ENCODE measurements at regions not wholly inside any gene's neighbourhood (a gene's known extent, or its start where the extent isn't known, plus 50 kb on each side); places are given as distances from the start of the nearest gene placed in this dataset.

- Histone ChIP-seq H3K4me1 (ENCODE audit: control insufficient read depth in 1 of 2, insufficient read depth in 2 of 2, low read length in 2 of 2) (no peaks in the 10 kb centered on the region), H3K27me3 (ENCODE audit: insufficient read depth, low read length) (peaks cover 64% of the 10 kb centered on the region), H4K20me1 (ENCODE audit: insufficient read depth) (no peaks in the 10 kb centered on the region), H3K9me3 (ENCODE audit: control insufficient read depth in 1 of 2, insufficient read depth in 1 of 2, low read depth in 1 of 2, low read length in 2 of 2) (no peaks in the 10 kb centered on the region), H3K27ac (ENCODE audit: low read depth, low read length) (no peak overlapping the region), H2AFZ (ENCODE audit: low read depth, low read length, poor library complexity, severe bottlenecking) (no peak overlapping the region), H3K9me2 (ENCODE audit: insufficient read depth) (no peaks in the 10 kb centered on the region), H3K36me3 (ENCODE audit: control insufficient read depth in 1 of 2, insufficient read depth in 2 of 2, low read length in 2 of 2) (no peaks in the 10 kb centered on the region), H3K4me2 (ENCODE audit: low read length) (no peak overlapping the region), H3K9ac (ENCODE audit: low read length) (no peak overlapping the region), H3K4me3 (replicated peaks in 1 of 2; ENCODE audit: low read depth in 1 of 2, low read length in 2 of 2) (no peak overlapping the region), H3K79me2 (ENCODE audit: insufficient read depth, low read length) (no peaks in the 10 kb centered on the region)
- ChIA-PET CTCF (no interaction called here), RAD21 (ENCODE audit: low non-redundant PET in 1 of 2, low total read pairs in 2 of 2, uncharacterized antibody in 2 of 2, unreplicated experiment in 2 of 2) (no interaction called here), POLR2A (no interaction called here)
- TF ChIP-seq SP1 (IDR thresholded peaks at IDR 0.05; ENCODE audit: low read depth) (no peak), MAX (IDR thresholded peaks at IDR 0.05) (no peak), ATF3 (IDR thresholded peaks at IDR 0.05) (no peak), FOSL1 (IDR thresholded peaks at IDR 0.05; ENCODE audit: low read depth) (no peak), ZBTB33 (IDR thresholded peaks at IDR 0.05; ENCODE audit: extremely low read depth, insufficient replicate concordance, low read length) (no peak), POLR2AphosphoS5 (IDR thresholded peaks at IDR 0.05; ENCODE audit: low read depth, low read length) (no peak), ZNF274 (IDR thresholded peaks at IDR 0.05; ENCODE audit: low read depth, low read length) (no peak), SRF (IDR thresholded peaks at IDR 0.05; ENCODE audit: low read depth) (no peak), TCF7L2 (IDR thresholded peaks at IDR 0.05; ENCODE audit: borderline replicate concordance, extremely low read depth, insufficient read depth, insufficient read length) (no peak), JUND (IDR thresholded peaks at IDR 0.05) (no peak), EZH2 (IDR thresholded peaks at IDR 0.05) (no peak), YY1 (IDR thresholded peaks at IDR 0.05; ENCODE audit: extremely low read depth, insufficient replicate concordance, low read depth, low read length) (no peak), POLR2A (IDR thresholded peaks at IDR 0.05; ENCODE audit: borderline replicate concordance, extremely low read depth, insufficient read depth, insufficient read length) (no peak)
- intact Hi-C loops (cut with micrococcal nuclease) = no loop called here
- no TSS peak for BruUV-seq (replicated peaks)
- ATAC-seq = no peak
- no peak for DNase-seq (ENCODE audit: low read depth, low spot score)
Measured at GRCh38 chr7:45456747-45457524, 117.2 kb upstream of the ADCY1 start.

Data from HCT116 (cell line).